ENCODE measurements at regions not wholly inside any gene's neighbourhood (a gene's known extent, or its start where the extent isn't known, plus 50 kb on each side); places are given as distances from the start of the nearest gene placed in this dataset.

- DNase-seq (ENCODE audit: extremely low spot score in 2 of 2): no peak
- intact Hi-C loops (cut with DNase I): no loop called here
- Histone ChIP-seq H3K4me1 (peaks cover 4% of the 10 kb centered on the region), H3K27ac (no peak overlapping the region), H3K4me3 (no peak overlapping the region), H3K36me3 (no peaks in the 10 kb centered on the region), H3K27me3 (no peaks in the 10 kb centered on the region), H3K9me3 (no peaks in the 10 kb centered on the region)
- no peak for TF ChIP-seq POLR2A (IDR thresholded peaks at IDR 0.05)
- no peak for TF ChIP-seq CTCF (IDR thresholded peaks at IDR 0.05)
- TF ChIP-seq POLR2AphosphoS5 (IDR thresholded peaks at IDR 0.05; ENCODE audit: insufficient read depth in 1 of 2, low read depth in 1 of 2): no peak
These were observed 370.2 kb downstream of the KCTD12 start for GRCh38 chr13:76516013-76516412.

- Histone ChIP-seq H3K27me3 (no peaks in the 10 kb centered on the region), H3K4me1 (peaks cover 4% of the 10 kb centered on the region), H3K36me3 (no peaks in the 10 kb centered on the region), H3K9me3 (no peaks in the 10 kb centered on the region), H3K4me3 (no peak overlapping the region), H3K27ac (no peak overlapping the region)
- intact Hi-C loops (cut with DNase I): no loop called here
- TF ChIP-seq POLR2A (IDR thresholded peaks at IDR 0.05): no peak
- TF ChIP-seq POLR2AphosphoS5 (IDR thresholded peaks at IDR 0.05; ENCODE audit: insufficient read depth in 1 of 2, low read depth in 1 of 2): peak; percentile 27 to 94
- no peak for DNase-seq (ENCODE audit: extremely low spot score in 2 of 2)
These were observed 373.5 kb downstream of the KCTD12 start for GRCh38 chr13:76512721-76513145.

- Histone ChIP-seq H3K9me3 (no peaks in the 10 kb centered on the region), H3K27ac (no peak overlapping the region), H3K4me3 (no peak overlapping the region), H3K4me1 (no peaks in the 10 kb centered on the region), H3K36me3 (no peaks in the 10 kb centered on the region), H3K27me3 (no peaks in the 10 kb centered on the region)
- no peak for TF ChIP-seq CTCF (IDR thresholded peaks at IDR 0.05)
- no peak for TF ChIP-seq POLR2A (IDR thresholded peaks at IDR 0.05)
- no peak for TF ChIP-seq POLR2AphosphoS5 (IDR thresholded peaks at IDR 0.05; ENCODE audit: insufficient read depth in 1 of 2, low read depth in 1 of 2)
- intact Hi-C loops (cut with DNase I): no loop called here
- no peak for DNase-seq (ENCODE audit: extremely low spot score in 2 of 2)
These were observed 380.8 kb downstream of the KCTD12 start for GRCh38 chr13:76505437-76505836.

GRCh38 chr13:76503766-76504165, 382.4 kb downstream of the KCTD12 start:
- TF ChIP-seq POLR2AphosphoS5 (IDR thresholded peaks at IDR 0.05; ENCODE audit: insufficient read depth in 1 of 2, low read depth in 1 of 2): no peak
- no peak for TF ChIP-seq CTCF (IDR thresholded peaks at IDR 0.05)
- TF ChIP-seq POLR2A (IDR thresholded peaks at IDR 0.05): no peak
- H3K36me3 ChIP-seq: no peaks in the 10 kb centered on the region
- no peak for DNase-seq (ENCODE audit: extremely low spot score in 2 of 2)
- no peaks in the 10 kb centered on the region for H3K9me3 ChIP-seq
- no peaks in the 10 kb centered on the region for H3K27me3 ChIP-seq
- intact Hi-C loops (cut with DNase I): no loop called here
- H3K4me1 ChIP-seq: no peaks in the 10 kb centered on the region
- no peak overlapping the region for H3K4me3 ChIP-seq
- no peak overlapping the region for H3K27ac ChIP-seq

GRCh38 chr13:76503291-76503690, 382.9 kb downstream of the KCTD12 start:
- intact Hi-C loops (cut with DNase I): no loop called here
- Histone ChIP-seq H3K27me3 (no peaks in the 10 kb centered on the region), H3K4me1 (no peaks in the 10 kb centered on the region), H3K36me3 (no peaks in the 10 kb centered on the region), H3K27ac (no peak overlapping the region), H3K9me3 (no peaks in the 10 kb centered on the region), H3K4me3 (no peak overlapping the region)
- no peak for DNase-seq (ENCODE audit: extremely low spot score in 2 of 2)
- TF ChIP-seq POLR2AphosphoS5 (IDR thresholded peaks at IDR 0.05; ENCODE audit: insufficient read depth in 1 of 2, low read depth in 1 of 2) (no peak), POLR2A (IDR thresholded peaks at IDR 0.05) (no peak), CTCF (IDR thresholded peaks at IDR 0.05) (no peak)
